SK-N-SH (cell line): ENCODE measurements at regions not wholly inside any gene's neighbourhood (a gene's known extent, or its start where the extent isn't known, plus 50 kb on each side); places are given as distances from the start of the nearest gene placed in this dataset.

ENCODE experiments used
- CTCF ChIA-PET: fragments of 300-600, 350-600 bp; formaldehyde crosslinking; extraction: SDS; loops from one replicate; lab custom pipeline; 2021; lab: Yijun Ruan, JAX
- POLR2A ChIA-PET: fragments of 350-600 bp; sonication (Branson Sonifier 250); formaldehyde crosslinking; extraction: SDS; loops from one replicate; lab custom pipeline; 2020; ENCODE audit warnings: antibody characterized with exemption, inconsistent platforms; lab: Yijun Ruan, JAX
- DNase-seq: peaks from one replicate; pipeline ENCODE4 v3.0.0; 2012
- H2AFZ ChIP-seq: fragments of 200-600 bp; sonication (generic); 2 replicates; pipeline ENCODE4 v1.8.1; 2016; ENCODE audit warnings: antibody characterized with exemption, mild to moderate bottlenecking, low read depth
- H3F3A ChIP-seq: fragments of 200-600 bp; sonication (generic); replicated peaks from 2 replicates; pipeline ENCODE3; 2016; ENCODE audit warnings: antibody characterized with exemption, mild to moderate bottlenecking; ENCODE audit not compliant: insufficient read depth
- H3K27ac ChIP-seq, 2 experiments: fragments of 200-500 bp in 1 of 2; fragments of 200-600 bp in 1 of 2; sonication (Bioruptor generic) in 1 of 2; sonication (generic), shearing (Covaris generic) in 1 of 2; 2 replicates each; pipeline versions ENCODE4 v1.5.1 to v1.6.1; 2014 to 2016; ENCODE audit warnings: low read depth in 2 of 2, inconsistent platforms in 1 of 2, low read length in 1 of 2, mild to moderate bottlenecking in 1 of 2, mixed read lengths in 1 of 2
- H3K27me3 ChIP-seq: fragments of 200-600 bp; sonication (generic), shearing (Covaris generic); 2 replicates; pipeline ENCODE4 v1.6.1; 2016; ENCODE audit warnings: mixed run types; ENCODE audit not compliant: insufficient read depth
- H3K36me3 ChIP-seq, 2 experiments: fragments of 200-500 bp in 1 of 2; fragments of 200-600 bp in 1 of 2; sonication (Bioruptor generic) in 1 of 2; sonication (generic) in 1 of 2; replicated peaks in 1 of 2; 2 replicates each; pipeline versions ENCODE3 to v1.5.1; 2014 to 2016; ENCODE audit warnings: low read length in 1 of 2, mild to moderate bottlenecking in 1 of 2; ENCODE audit not compliant: insufficient read depth in 2 of 2, control insufficient read depth in 1 of 2
- H3K4me1 ChIP-seq, 2 experiments: fragments of 200-500 bp in 1 of 2; fragments of 200-600 bp in 1 of 2; sonication (Bioruptor generic) in 1 of 2; sonication (generic), shearing (Covaris generic) in 1 of 2; 2 replicates each; pipeline versions ENCODE4 v1.5.1 to v1.6.1; 2014 to 2016; ENCODE audit warnings: low read depth in 1 of 2, low read length in 1 of 2, mixed run types in 1 of 2; ENCODE audit not compliant: insufficient read depth in 2 of 2, control insufficient read depth in 1 of 2
- H3K4me2 ChIP-seq: fragments of 200-600 bp; sonication (generic), shearing (Covaris generic); 2 replicates; pipeline ENCODE4 v1.6.1; 2017; ENCODE audit warnings: mixed run types
- H3K4me3 ChIP-seq, 2 experiments: fragments of 200-500 bp in 1 of 2; fragments of 200-600 bp in 1 of 2; sonication (Bioruptor generic) in 1 of 2; sonication (generic), shearing (Covaris generic) in 1 of 2; 2 replicates each; pipeline versions ENCODE4 v1.5.1 to v1.8.1; 2014 to 2016; ENCODE audit warnings: low read depth in 2 of 2, inconsistent platforms in 1 of 2, low read length in 1 of 2, mild to moderate bottlenecking in 1 of 2, mixed read lengths in 1 of 2, moderate library complexity in 1 of 2
- H3K79me2 ChIP-seq: fragments of 200-600 bp; sonication (generic); 2 replicates; pipeline ENCODE4 v1.8.1; 2017; ENCODE audit warnings: mild to moderate bottlenecking; ENCODE audit not compliant: insufficient read depth
- H3K9ac ChIP-seq: fragments of 200-600 bp; sonication (generic); 2 replicates; pipeline ENCODE4 v1.6.1; 2017; ENCODE audit warnings: mixed run types
- H3K9me2 ChIP-seq: fragments of 200-600 bp; sonication (generic); 2 replicates; pipeline ENCODE4 v1.6.1; 2017; ENCODE audit warnings: mixed run types
- H3K9me3 ChIP-seq: fragments of 200-600 bp; sonication (generic); 2 replicates; pipeline ENCODE4 v1.6.1; 2017; ENCODE audit warnings: mixed run types, mild to moderate bottlenecking, moderate library complexity
- H4K20me1 ChIP-seq: fragments of 200-600 bp; sonication (generic); 2 replicates; pipeline ENCODE4 v1.6.1; 2017; ENCODE audit warnings: mild to moderate bottlenecking, mixed run types; ENCODE audit not compliant: insufficient read depth
- EP300 ChIP-seq, 2 experiments: IDR thresholded peaks; 2 replicates each; pipeline versions ENCODE4 v1.4.0 to v1.6.1; 2012; ENCODE audit warnings: borderline replicate concordance in 1 of 2, low read depth in 1 of 2, low read length in 1 of 2
- FOSL2 ChIP-seq: IDR thresholded peaks from 2 replicates; pipeline ENCODE4 v1.4.0; 2012; ENCODE audit warnings: low read depth, mild to moderate bottlenecking, moderate library complexity, borderline replicate concordance
- GABPA ChIP-seq: IDR thresholded peaks from 2 replicates; pipeline ENCODE4 v1.4.0; 2012; ENCODE audit warnings: low read depth, mild to moderate bottlenecking
- NFIC ChIP-seq: IDR thresholded peaks from 2 replicates; pipeline ENCODE4 v1.4.0; 2012; ENCODE audit warnings: borderline replicate concordance
- NRF1 ChIP-seq: IDR thresholded peaks from 2 replicates; pipeline ENCODE4 v1.6.1; 2012; ENCODE audit warnings: low read depth, mild to moderate bottlenecking, low read length
- PBX3 ChIP-seq: IDR thresholded peaks from 2 replicates; pipeline ENCODE4; 2012
- RAD21 ChIP-seq: IDR thresholded peaks from 2 replicates; pipeline ENCODE4 v1.6.1; 2012; ENCODE audit warnings: mild to moderate bottlenecking, low read length
- RCOR1 ChIP-seq: fragments of 150-350 bp; IDR thresholded peaks from 2 replicates; pipeline ENCODE4 v1.6.1; 2017; ENCODE audit warnings: antibody characterized with exemption, low read length
- REST ChIP-seq: IDR thresholded peaks from 2 replicates; pipeline ENCODE4 v1.6.1; 2012; ENCODE audit warnings: mild to moderate bottlenecking, low read depth, low read length, moderate library complexity
- RFX5 ChIP-seq: IDR thresholded peaks from 2 replicates; pipeline ENCODE4 v1.6.1; 2012; ENCODE audit warnings: mild to moderate bottlenecking, improper control_type of control experiment, low read length
- RXRA ChIP-seq: IDR thresholded peaks from 2 replicates; pipeline ENCODE4 v1.4.0; 2012; ENCODE audit warnings: low read depth, mild to moderate bottlenecking, borderline replicate concordance
- SIN3A ChIP-seq: IDR thresholded peaks from 2 replicates; pipeline ENCODE4 v1.6.1; 2012; ENCODE audit warnings: low read depth, mild to moderate bottlenecking, low read length, moderate library complexity, borderline replicate concordance
- TCF12 ChIP-seq: IDR thresholded peaks from 2 replicates; pipeline ENCODE4 v1.4.0; 2012
- YY1 ChIP-seq: IDR thresholded peaks from 2 replicates; pipeline ENCODE4 v1.4.0; 2012; ENCODE audit warnings: low read depth, mild to moderate bottlenecking
- WGBS: methylation state at CpG from one replicate; pipeline ENCODE4 v1.1.6; 2017; ENCODE audit warnings: low lambda C conversion rate; 5-methylcytosine and 5-hydroxymethylcytosine counted together
- TF ChIP-seq, protein P1 (sequence below): IDR thresholded peaks from 2 replicates; pipeline ENCODE4 v1.4.0; 2012; ENCODE audit warnings: low read depth

GRCh38 chr5:167840527-167841130 is 450.8 kb upstream of the WWC1 start:
- Histone ChIP-seq H3K9ac (no peak overlapping the region), H3K4me1 (no peaks in the 10 kb centered on the region)
- POLR2A ChIA-PET: no interaction called here
- no peak for TF ChIP-seq FOSL2
- no peak for TF ChIP-seq NRF1
- TF ChIP-seq GABPA: no peak
- no peak for TF ChIP-seq RXRA
- TF ChIP-seq, protein P1, sequence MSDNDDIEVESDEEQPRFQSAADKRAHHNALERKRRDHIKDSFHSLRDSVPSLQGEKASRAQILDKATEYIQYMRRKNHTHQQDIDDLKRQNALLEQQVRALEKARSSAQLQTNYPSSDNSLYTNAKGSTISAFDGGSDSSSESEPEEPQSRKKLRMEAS: no peak
- TF ChIP-seq PBX3: no peak
- TF ChIP-seq SIN3A: no peak
- no peak for TF ChIP-seq TCF12
- TF ChIP-seq NFIC: no peak
- TF ChIP-seq YY1: no peak
- no peak for TF ChIP-seq RCOR1
- no peak for TF ChIP-seq REST
- no peak for TF ChIP-seq RFX5
- TF ChIP-seq RAD21: no peak
- TF ChIP-seq EP300 (IDR thresholded peaks at IDR 0.05; ENCODE audit: borderline replicate concordance in 1 of 2, low read depth in 1 of 2, low read length in 1 of 2): no peak
- TF ChIP-seq, all 33 proteins: peak for 0
- no peak overlapping the region for H3K4me3 ChIP-seq
- no peak overlapping the region for H3K4me2 ChIP-seq
- no peak for DNase-seq
- no peaks in the 10 kb centered on the region for H4K20me1 ChIP-seq
- no peaks in the 10 kb centered on the region for H3K9me2 ChIP-seq
- no peaks in the 10 kb centered on the region for H3K27me3 ChIP-seq
- no peak overlapping the region for H2AFZ ChIP-seq
- H3K9me3 ChIP-seq: no peaks in the 10 kb centered on the region
- no peaks in the 10 kb centered on the region for H3K36me3 ChIP-seq
- no peak overlapping the region for H3K27ac ChIP-seq
- no peaks in the 10 kb centered on the region for H3K79me2 ChIP-seq
- CTCF ChIA-PET: interaction anchor here (2.4 kb wide), 1 partner anchor 118 kb away, joined by 8 read pairs; no protein-coding TSS in a partner anchor
- no peaks in the 10 kb centered on the region for H3F3A ChIP-seq
- WGBS: 41% methylated on average over 8 of the region's 8 CpGs
